ENCODE measurements at regions not wholly inside any gene's neighbourhood (a gene's known extent, or its start where the extent isn't known, plus 50 kb on each side); places are given as distances from the start of the nearest gene placed in this dataset.
A peak's percentile ranks its signal among the peaks of the same experiment; 100 is the strongest.

DNA sequence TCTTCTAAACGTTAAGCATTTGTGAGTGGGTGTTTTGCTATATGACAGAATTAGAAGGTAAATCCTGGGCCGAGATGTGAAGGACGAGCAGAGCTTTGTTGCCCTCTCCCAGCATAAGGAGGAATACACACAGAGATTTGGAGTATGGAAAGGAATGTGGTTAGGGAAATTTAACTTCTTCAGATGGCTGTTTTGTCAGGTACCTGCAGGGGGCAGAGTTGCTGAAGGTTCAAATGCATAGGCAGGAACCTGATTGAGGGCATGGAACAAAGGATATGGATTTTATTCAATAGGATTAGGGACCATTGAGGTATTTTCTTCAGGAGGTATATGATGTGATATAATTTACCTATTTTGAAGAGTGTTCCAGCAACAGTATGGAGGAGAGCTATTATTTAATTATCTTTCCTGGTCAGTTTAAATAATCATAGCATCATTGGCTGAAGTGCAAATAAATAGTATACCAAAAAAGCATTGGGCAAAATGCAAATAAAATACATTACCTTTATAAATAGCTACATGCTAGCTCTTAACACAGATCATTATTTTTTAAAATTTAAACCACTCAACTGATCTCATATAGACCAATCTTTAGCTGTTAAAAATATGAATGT is 143.6 kb downstream of the SLIT2 start:
- peak; percentile 64 for ATAC-seq
- TF ChIP-seq CSRNP3 (CRISPR knock-in tag; IDR thresholded peaks at IDR 0.05) (no peak), ZC3H10 (CRISPR knock-in tag; IDR thresholded peaks at IDR 0.05) (no peak), RARB (CRISPR knock-in tag; IDR thresholded peaks at IDR 0.05) (no peak), ZNF8 (CRISPR knock-in tag; IDR thresholded peaks at IDR 0.05) (no peak), TOX (CRISPR knock-in tag; IDR thresholded peaks at IDR 0.05; ENCODE audit: borderline replicate concordance) (no peak), BACH2 (CRISPR knock-in tag; IDR thresholded peaks at IDR 0.05; ENCODE audit: borderline replicate concordance) (no peak), ESRRG (CRISPR knock-in tag; IDR thresholded peaks at IDR 0.05) (no peak)
- TF ChIP-seq, protein P1, sequence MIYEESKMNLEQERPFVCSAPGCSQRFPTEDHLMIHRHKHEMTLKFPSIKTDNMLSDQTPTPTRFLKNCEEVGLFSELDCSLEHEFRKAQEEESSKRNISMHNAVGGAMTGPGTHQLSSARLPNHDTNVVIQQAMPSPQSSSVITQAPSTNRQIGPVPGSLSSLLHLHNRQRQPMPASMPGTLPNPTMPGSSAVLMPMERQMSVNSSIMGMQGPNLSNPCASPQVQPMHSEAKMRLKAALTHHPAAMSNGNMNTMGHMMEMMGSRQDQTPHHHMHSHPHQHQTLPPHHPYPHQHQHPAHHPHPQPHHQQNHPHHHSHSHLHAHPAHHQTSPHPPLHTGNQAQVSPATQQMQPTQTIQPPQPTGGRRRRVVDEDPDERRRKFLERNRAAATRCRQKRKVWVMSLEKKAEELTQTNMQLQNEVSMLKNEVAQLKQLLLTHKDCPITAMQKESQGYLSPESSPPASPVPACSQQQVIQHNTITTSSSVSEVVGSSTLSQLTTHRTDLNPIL (CRISPR knock-in tag; IDR thresholded peaks at IDR 0.05; ENCODE audit: low read depth): no peak

DNA sequence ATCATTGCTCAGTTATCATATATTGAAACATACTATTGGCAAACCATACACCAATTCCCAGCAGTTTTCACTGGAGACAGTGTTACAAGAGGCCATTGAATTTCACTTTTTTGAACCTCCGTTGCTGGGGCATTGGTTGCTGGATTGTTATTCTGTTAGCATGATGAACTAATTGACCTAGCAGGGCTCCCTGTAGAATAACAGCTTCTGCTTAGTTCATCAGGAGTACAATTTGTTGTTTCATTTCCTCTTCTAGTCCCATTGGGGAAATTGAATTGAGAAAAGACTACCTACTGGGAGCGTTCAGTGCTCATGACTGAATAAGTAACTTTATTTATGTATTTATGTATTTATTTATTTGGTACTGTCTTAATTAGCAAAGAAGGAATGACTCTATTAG is 151.6 kb downstream of the SLIT2 start:
- TF ChIP-seq PPARA (CRISPR knock-in tag; IDR thresholded peaks at IDR 0.05; ENCODE audit: borderline replicate concordance) (no peak), ZFP3 (CRISPR knock-in tag; IDR thresholded peaks at IDR 0.05) (no peak), ZNF8 (CRISPR knock-in tag; IDR thresholded peaks at IDR 0.05) (no peak), ZNF565 (CRISPR knock-in tag; conservative IDR thresholded peaks at IDR 0.05; ENCODE audit: low read depth) (no peak)
- no peak for ATAC-seq

DNA sequence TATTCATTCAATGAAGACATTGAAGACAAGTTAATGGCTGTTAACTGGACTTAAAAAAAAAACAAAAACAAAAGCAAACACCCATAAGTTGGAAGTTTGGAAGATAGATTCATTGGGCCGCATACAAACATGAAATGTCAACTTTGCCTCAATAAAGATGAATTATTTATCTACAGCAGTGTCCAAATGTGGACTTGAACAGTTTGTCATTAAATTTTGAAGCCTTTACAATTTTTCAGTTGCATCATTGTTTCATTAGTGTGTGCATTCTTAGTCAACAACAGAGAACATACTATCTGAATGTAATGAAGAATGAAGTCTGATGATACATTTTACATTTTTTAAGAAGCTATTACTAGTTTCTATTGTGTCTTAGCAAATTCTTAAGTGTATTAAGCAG is 152.1 kb downstream of the SLIT2 start:
- no peak for TF ChIP-seq ZNF70 (CRISPR knock-in tag; IDR thresholded peaks at IDR 0.05)
- TF ChIP-seq BACH2 (CRISPR knock-in tag; IDR thresholded peaks at IDR 0.05; ENCODE audit: borderline replicate concordance): no peak
- ATAC-seq: no peak

GRCh38 chr4:20408611-20409010 is 156.9 kb downstream of the SLIT2 start:
- TF ChIP-seq PATZ1 (CRISPR knock-in tag; IDR thresholded peaks at IDR 0.05; ENCODE audit: borderline replicate concordance) (no peak), BACH2 (CRISPR knock-in tag; IDR thresholded peaks at IDR 0.05; ENCODE audit: borderline replicate concordance) (no peak), SNAI2 (CRISPR knock-in tag; IDR thresholded peaks at IDR 0.05) (no peak), ESRRG (CRISPR knock-in tag; IDR thresholded peaks at IDR 0.05) (no peak), RARB (CRISPR knock-in tag; IDR thresholded peaks at IDR 0.05) (no peak), ZNF565 (CRISPR knock-in tag; conservative IDR thresholded peaks at IDR 0.05; ENCODE audit: low read depth) (no peak), ZNF8 (CRISPR knock-in tag; IDR thresholded peaks at IDR 0.05) (no peak), ARNTL (CRISPR knock-in tag; IDR thresholded peaks at IDR 0.05; ENCODE audit: borderline replicate concordance, low read depth) (no peak), TCF4 (CRISPR knock-in tag; IDR thresholded peaks at IDR 0.05; ENCODE audit: borderline replicate concordance) (no peak), PPARA (CRISPR knock-in tag; IDR thresholded peaks at IDR 0.05; ENCODE audit: borderline replicate concordance) (no peak)
- TF ChIP-seq, protein P1 (CRISPR knock-in tag; IDR thresholded peaks at IDR 0.05; ENCODE audit: low read depth): no peak
- TF ChIP-seq, protein P2, sequence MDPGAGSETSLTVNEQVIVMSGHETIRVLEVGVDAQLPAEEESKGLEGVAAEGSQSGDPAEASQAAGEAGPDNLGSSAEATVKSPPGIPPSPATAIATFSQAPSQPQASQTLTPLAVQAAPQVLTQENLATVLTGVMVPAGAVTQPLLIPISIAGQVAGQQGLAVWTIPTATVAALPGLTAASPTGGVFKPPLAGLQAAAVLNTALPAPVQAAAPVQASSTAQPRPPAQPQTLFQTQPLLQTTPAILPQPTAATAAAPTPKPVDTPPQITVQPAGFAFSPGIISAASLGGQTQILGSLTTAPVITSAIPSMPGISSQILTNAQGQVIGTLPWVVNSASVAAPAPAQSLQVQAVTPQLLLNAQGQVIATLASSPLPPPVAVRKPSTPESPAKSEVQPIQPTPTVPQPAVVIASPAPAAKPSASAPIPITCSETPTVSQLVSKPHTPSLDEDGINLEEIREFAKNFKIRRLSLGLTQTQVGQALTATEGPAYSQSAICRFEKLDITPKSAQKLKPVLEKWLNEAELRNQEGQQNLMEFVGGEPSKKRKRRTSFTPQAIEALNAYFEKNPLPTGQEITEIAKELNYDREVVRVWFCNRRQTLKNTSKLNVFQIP (CRISPR knock-in tag; IDR thresholded peaks at IDR 0.05; ENCODE audit: borderline replicate concordance, low read depth): no peak
- peak; percentile 57; the same call in 2 of the 3 replicates for ATAC-seq

- ATAC-seq: no peak; the same call in 2 of the 3 replicates
- TF ChIP-seq SNAI2 (CRISPR knock-in tag; IDR thresholded peaks at IDR 0.05) (no peak), TOX (CRISPR knock-in tag; IDR thresholded peaks at IDR 0.05; ENCODE audit: borderline replicate concordance) (no peak), CSRNP3 (CRISPR knock-in tag; IDR thresholded peaks at IDR 0.05) (no peak), TCF4 (CRISPR knock-in tag; IDR thresholded peaks at IDR 0.05; ENCODE audit: borderline replicate concordance) (no peak), ESRRG (CRISPR knock-in tag; IDR thresholded peaks at IDR 0.05) (no peak), CSDC2 (CRISPR knock-in tag; IDR thresholded peaks at IDR 0.05) (no peak), RARB (CRISPR knock-in tag; IDR thresholded peaks at IDR 0.05) (no peak), PPARA (CRISPR knock-in tag; IDR thresholded peaks at IDR 0.05; ENCODE audit: borderline replicate concordance) (no peak), PATZ1 (CRISPR knock-in tag; IDR thresholded peaks at IDR 0.05; ENCODE audit: borderline replicate concordance) (no peak), ZNF565 (CRISPR knock-in tag; conservative IDR thresholded peaks at IDR 0.05; ENCODE audit: low read depth) (no peak), ZNF70 (CRISPR knock-in tag; IDR thresholded peaks at IDR 0.05) (no peak)
- TF ChIP-seq, protein P1 (CRISPR knock-in tag; IDR thresholded peaks at IDR 0.05; ENCODE audit: low read depth): no peak
These were observed 160.4 kb downstream of the SLIT2 start for GRCh38 chr4:20412072-20412471.
